Activated naive CD8-positive, alpha-beta T cell treated with anti-CD3 and anti-CD28 coated beads, Interleukin-2, amount 10 ng/mL, durations not matched to agents 7 days and 5 days (primary cell): ENCODE measurements at regions not wholly inside any gene's neighbourhood (a gene's known extent, or its start where the extent isn't known, plus 50 kb on each side); places are given as distances from the start of the nearest gene placed in this dataset.
"Not testable (repeated sequence)": the region's sequence is repeated elsewhere in the genome, so short reads cannot be mapped to it uniquely, and the experiment has no call there.

Experiments used
- ATAC-seq: fragments of 150-1000 bp; cut with Tn5 transposase; one replicate; pipeline ENCODE4 v1.10.0; 2021; ENCODE audit warnings: low read depth, moderate library complexity
- POLR2A ChIA-PET: fragments of 350-600 bp; sonication (Branson Sonifier 250); formaldehyde crosslinking; loops from one replicate; lab custom pipeline; 2021; ENCODE audit warnings: antibody characterized with exemption; lab: Charles Lee
- DNase-seq: peaks from one replicate; pipeline ENCODE4 v3.0.0; 2021
- H3K27ac Mint-ChIP-seq: one replicate; pipeline ENCODE4 v1.8.0; 2022; ENCODE audit warnings: mild to moderate bottlenecking, mixed read lengths
- H3K27me3 Mint-ChIP-seq: one replicate; pipeline ENCODE4 v1.8.0; 2022; ENCODE audit warnings: mild to moderate bottlenecking, moderate library complexity, mixed read lengths
- H3K36me3 Mint-ChIP-seq: one replicate; pipeline ENCODE4 v1.8.0; 2021; ENCODE audit warnings: mild to moderate bottlenecking, mixed read lengths
- H3K4me1 Mint-ChIP-seq: one replicate; pipeline ENCODE4 v1.8.0; 2021; ENCODE audit warnings: mixed read lengths
- H3K4me3 Mint-ChIP-seq: one replicate; pipeline ENCODE4 v1.8.0; 2022; ENCODE audit warnings: mild to moderate bottlenecking, moderate library complexity, mixed read lengths
- H3K9me3 Mint-ChIP-seq: one replicate; pipeline ENCODE4 v1.8.0; 2021; ENCODE audit warnings: mixed read lengths

- no peak for DNase-seq
- Mint-ChIP-seq H3K9me3 (peaks cover 2% of the 10 kb centered on the region), H3K27ac (no peak overlapping the region), H3K36me3 (no peaks in the 10 kb centered on the region), H3K4me3 (no peak overlapping the region), H3K27me3 (no peaks in the 10 kb centered on the region), H3K4me1 (no peaks in the 10 kb centered on the region)
- POLR2A ChIA-PET: no interaction called here
- ATAC-seq: no peak
These were observed 367.7 kb upstream of the DPYD start for GRCh38 chr1:98288494-98288893.

DNA sequence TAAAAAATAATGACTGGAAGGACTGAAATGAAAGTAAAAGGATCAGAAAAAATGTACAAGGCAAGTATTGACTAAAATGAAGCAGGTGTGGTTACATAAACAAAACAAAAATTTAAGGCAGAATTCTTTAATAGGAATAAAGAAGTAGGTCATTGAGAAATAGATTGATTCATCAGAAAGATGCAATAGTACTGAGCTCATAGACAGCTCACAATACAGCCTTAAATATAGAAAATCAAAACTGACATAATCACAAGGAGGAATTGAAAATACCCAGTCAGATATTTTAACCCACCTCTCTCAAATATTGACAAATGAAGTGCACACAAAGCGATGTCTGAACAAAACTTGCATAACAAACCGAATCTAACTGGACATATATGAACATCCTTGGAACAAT, 366.8 kb upstream of the DPYD start:
- POLR2A ChIA-PET: no interaction called here
- Mint-ChIP-seq H3K36me3 (no peaks in the 10 kb centered on the region), H3K4me3 (no peak overlapping the region), H3K9me3 (peaks cover 2% of the 10 kb centered on the region), H3K27me3 (no peaks in the 10 kb centered on the region), H3K27ac (no peak overlapping the region), H3K4me1 (no peaks in the 10 kb centered on the region)
- no peak for DNase-seq
- no peak for ATAC-seq

DNA sequence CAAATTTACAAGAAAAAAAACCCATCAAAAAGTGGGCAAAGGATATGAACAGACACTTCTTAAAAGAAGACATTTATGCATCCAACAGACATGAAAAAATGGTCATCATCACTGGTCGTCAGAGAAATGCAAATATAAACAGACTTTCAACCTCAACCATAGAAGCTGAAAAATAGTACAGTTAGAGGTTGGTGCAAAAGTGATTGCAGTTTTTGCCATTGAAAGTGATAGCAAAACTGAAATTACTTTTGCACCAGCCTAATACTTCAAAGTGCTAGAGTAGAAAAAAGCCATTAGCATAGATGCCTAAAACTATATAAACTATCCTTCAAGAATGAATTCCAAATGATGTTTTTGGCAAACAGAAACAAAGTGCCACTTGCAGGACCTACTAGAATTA, 365.8 kb upstream of the DPYD start:
- Mint-ChIP-seq H3K36me3 (no peaks in the 10 kb centered on the region), H3K4me3 (no peak overlapping the region), H3K27me3 (no peaks in the 10 kb centered on the region), H3K9me3 (peaks cover 2% of the 10 kb centered on the region), H3K4me1 (no peaks in the 10 kb centered on the region), H3K27ac (no peak overlapping the region)
- ATAC-seq (no peak), DNase-seq (no peak)
- POLR2A ChIA-PET: no interaction called here

GRCh38 chr1:98285286-98285685, 364.5 kb upstream of the DPYD start:
- H3K27me3 Mint-ChIP-seq, H3K4me1 Mint-ChIP-seq, POLR2A ChIA-PET, H3K4me3 Mint-ChIP-seq, H3K27ac Mint-ChIP-seq, H3K9me3 Mint-ChIP-seq, DNase-seq, H3K36me3 Mint-ChIP-seq, ATAC-seq: not testable (repeated sequence)

DNA sequence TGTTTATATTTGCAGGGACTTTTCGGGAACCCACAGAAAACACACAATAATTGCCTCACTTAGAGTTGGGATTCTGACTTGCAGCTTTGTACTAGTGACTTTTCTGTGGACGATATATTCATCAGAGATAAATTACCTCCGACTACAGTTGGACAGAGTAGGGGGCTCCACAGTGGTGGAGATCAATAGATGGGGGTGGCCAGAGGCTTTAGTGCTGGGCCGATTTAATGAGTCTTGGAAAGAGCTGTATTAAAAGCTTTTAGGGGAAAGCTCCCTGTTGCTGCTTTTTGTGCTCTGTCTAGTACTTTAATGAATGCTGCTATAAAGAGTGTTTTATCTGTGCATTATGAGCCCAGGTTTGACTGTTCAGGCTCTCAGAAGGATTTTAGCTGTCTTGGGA, 359.2 kb upstream of the DPYD start:
- Mint-ChIP-seq H3K9me3 (no peaks in the 10 kb centered on the region), H3K27ac (no peak overlapping the region), H3K27me3 (no peaks in the 10 kb centered on the region), H3K4me1 (no peaks in the 10 kb centered on the region), H3K4me3 (no peak overlapping the region), H3K36me3 (no peaks in the 10 kb centered on the region)
- no peak for ATAC-seq
- POLR2A ChIA-PET: no interaction called here
- DNase-seq: no peak

DNA sequence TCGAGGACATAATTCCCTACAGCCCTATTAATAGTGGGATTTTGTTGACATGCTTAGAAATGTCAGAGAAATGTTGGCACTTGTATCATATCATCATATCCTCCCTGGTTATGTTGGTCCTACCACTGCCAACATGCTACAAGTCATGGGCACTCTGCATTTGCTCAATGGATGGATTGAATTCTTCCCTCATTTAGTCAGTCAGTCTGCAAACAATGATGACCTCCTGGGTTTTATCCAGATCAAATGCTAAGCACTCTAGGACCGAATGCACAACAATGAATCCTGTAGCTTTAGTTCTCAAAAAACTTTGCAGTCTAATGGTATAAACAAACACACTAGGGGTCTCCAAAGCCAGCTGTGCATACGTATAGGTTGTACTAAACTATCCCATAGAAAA, 357.2 kb upstream of the DPYD start:
- ATAC-seq: no peak
- Mint-ChIP-seq H3K9me3 (no peaks in the 10 kb centered on the region), H3K36me3 (no peaks in the 10 kb centered on the region), H3K27me3 (no peaks in the 10 kb centered on the region), H3K4me1 (no peaks in the 10 kb centered on the region), H3K27ac (no peak overlapping the region), H3K4me3 (no peak overlapping the region)
- DNase-seq: no peak
- POLR2A ChIA-PET: no interaction called here

GRCh38 chr1:98277118-98277517, 356.3 kb upstream of the DPYD start:
- H3K9me3 Mint-ChIP-seq: no peaks in the 10 kb centered on the region
- no peak for ATAC-seq
- H3K36me3 Mint-ChIP-seq: no peaks in the 10 kb centered on the region
- no peaks in the 10 kb centered on the region for H3K4me1 Mint-ChIP-seq
- DNase-seq: no peak
- POLR2A ChIA-PET: no interaction called here
- no peak overlapping the region for H3K4me3 Mint-ChIP-seq
- H3K27me3 Mint-ChIP-seq: no peaks in the 10 kb centered on the region
- H3K27ac Mint-ChIP-seq: no peak overlapping the region

DNA sequence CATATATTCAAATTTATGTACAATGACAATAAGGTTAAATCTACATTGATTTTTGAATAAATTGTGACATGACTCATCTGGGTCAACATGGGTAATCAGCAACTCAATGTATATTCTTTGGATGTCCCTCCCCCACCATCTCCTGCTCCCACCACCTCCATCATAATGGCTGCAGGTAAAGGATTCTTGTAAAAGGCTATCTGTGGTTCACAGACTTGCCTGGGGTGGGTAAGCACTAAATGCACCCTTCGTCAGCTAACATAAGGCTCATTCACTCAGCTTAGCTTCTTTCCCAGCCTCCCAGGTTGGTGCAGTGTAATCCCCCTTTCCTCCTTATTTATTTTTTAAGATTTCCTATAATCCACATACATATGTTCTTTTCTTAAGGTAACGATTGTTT, 355.7 kb upstream of the DPYD start:
- Mint-ChIP-seq H3K9me3 (no peaks in the 10 kb centered on the region), H3K27ac (no peak overlapping the region), H3K36me3 (no peaks in the 10 kb centered on the region), H3K27me3 (no peaks in the 10 kb centered on the region), H3K4me1 (no peaks in the 10 kb centered on the region), H3K4me3 (no peak overlapping the region)
- POLR2A ChIA-PET: no interaction called here
- DNase-seq (no peak), ATAC-seq (no peak)

GRCh38 chr1:98268316-98268715, 347.5 kb upstream of the DPYD start:
- H3K27me3 Mint-ChIP-seq: no peaks in the 10 kb centered on the region
- H3K27ac Mint-ChIP-seq: no peak overlapping the region
- no peaks in the 10 kb centered on the region for H3K36me3 Mint-ChIP-seq
- no peaks in the 10 kb centered on the region for H3K4me1 Mint-ChIP-seq
- POLR2A ChIA-PET: no interaction called here
- ATAC-seq (no peak), DNase-seq (no peak)
- no peaks in the 10 kb centered on the region for H3K9me3 Mint-ChIP-seq
- H3K4me3 Mint-ChIP-seq: no peak overlapping the region

DNA sequence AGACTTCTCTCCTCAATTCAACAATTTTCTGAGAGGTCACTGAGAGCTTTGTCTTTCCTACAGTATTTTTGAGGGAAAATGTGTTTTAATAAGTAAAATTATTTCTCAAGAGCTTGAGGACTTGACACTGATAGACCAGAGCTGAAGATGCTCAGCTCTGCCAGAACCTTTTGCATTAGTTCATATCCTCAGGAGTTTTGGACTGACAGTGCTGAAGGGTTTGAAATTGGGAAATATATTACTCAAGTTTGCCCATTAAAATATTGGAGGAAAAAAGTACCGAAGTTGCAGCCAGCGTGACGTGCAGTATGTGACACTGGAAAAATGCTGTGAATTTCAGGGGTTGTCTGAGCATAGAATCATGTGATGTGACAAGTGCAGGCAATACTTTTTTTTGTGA, 346.6 kb upstream of the DPYD start:
- no peak overlapping the region for H3K27ac Mint-ChIP-seq
- H3K4me1 Mint-ChIP-seq: no peaks in the 10 kb centered on the region
- H3K4me3 Mint-ChIP-seq: no peak overlapping the region
- POLR2A ChIA-PET: no interaction called here
- ATAC-seq (no peak), DNase-seq (no peak)
- no peaks in the 10 kb centered on the region for H3K27me3 Mint-ChIP-seq
- H3K9me3 Mint-ChIP-seq: no peaks in the 10 kb centered on the region
- no peaks in the 10 kb centered on the region for H3K36me3 Mint-ChIP-seq

DNA sequence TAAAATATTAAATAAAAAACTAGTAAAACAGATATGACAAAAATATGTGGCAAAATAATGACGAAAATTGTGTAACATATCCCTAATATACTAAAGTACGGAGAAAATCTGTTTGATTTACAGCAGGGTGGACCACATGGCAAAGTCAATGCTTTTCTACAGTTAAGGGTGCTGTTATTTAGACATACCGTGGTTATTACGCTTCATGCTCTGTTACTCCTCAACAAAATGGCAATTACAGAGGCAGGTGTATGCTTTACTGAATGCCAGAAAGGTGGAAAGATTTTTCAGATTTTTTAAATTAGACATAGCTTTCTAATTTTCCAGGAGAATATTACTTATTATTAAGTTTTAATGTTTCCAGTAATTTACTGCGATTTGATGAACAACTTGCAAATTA, 343.9 kb upstream of the DPYD start:
- DNase-seq: no peak
- H3K27ac Mint-ChIP-seq: no peak overlapping the region
- no peaks in the 10 kb centered on the region for H3K4me1 Mint-ChIP-seq
- ATAC-seq: no peak
- no peak overlapping the region for H3K4me3 Mint-ChIP-seq
- H3K36me3 Mint-ChIP-seq: no peaks in the 10 kb centered on the region
- no peaks in the 10 kb centered on the region for H3K27me3 Mint-ChIP-seq
- POLR2A ChIA-PET: no interaction called here
- no peaks in the 10 kb centered on the region for H3K9me3 Mint-ChIP-seq

GRCh38 chr1:98260839-98261238, 340.0 kb upstream of the DPYD start:
- no peaks in the 10 kb centered on the region for H3K27me3 Mint-ChIP-seq
- no peak overlapping the region for H3K4me3 Mint-ChIP-seq
- DNase-seq (no peak), ATAC-seq (no peak)
- POLR2A ChIA-PET: no interaction called here
- H3K9me3 Mint-ChIP-seq: no peaks in the 10 kb centered on the region
- H3K36me3 Mint-ChIP-seq: no peaks in the 10 kb centered on the region
- H3K27ac Mint-ChIP-seq: no peak overlapping the region
- H3K4me1 Mint-ChIP-seq: no peaks in the 10 kb centered on the region

DNA sequence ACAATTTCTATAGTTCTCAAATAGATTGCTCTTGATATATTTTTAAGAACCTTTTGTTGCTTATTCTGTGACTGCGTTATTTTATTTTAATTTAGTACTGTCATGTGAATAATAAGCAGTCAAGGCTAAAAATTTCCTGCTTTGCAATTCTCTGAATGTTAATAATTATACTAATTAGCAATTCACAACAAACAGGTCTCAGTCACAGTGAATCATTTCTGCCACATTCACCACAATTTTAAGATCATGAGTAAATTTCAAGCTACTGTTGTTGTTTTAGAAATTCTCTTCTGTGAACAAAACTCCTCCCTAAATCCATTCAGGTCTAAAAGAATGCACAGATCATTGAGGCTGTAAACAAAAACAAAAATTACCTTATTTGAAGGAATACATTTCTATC, 339.6 kb upstream of the DPYD start:
- Mint-ChIP-seq H3K9me3 (no peaks in the 10 kb centered on the region), H3K27ac (no peak overlapping the region), H3K4me3 (no peak overlapping the region), H3K27me3 (no peaks in the 10 kb centered on the region), H3K4me1 (no peaks in the 10 kb centered on the region), H3K36me3 (no peaks in the 10 kb centered on the region)
- ATAC-seq (no peak), DNase-seq (no peak)
- POLR2A ChIA-PET: no interaction called here

GRCh38 chr1:98256700-98257099, 335.9 kb upstream of the DPYD start:
- no peaks in the 10 kb centered on the region for H3K27me3 Mint-ChIP-seq
- H3K4me1 Mint-ChIP-seq: no peaks in the 10 kb centered on the region
- no peaks in the 10 kb centered on the region for H3K36me3 Mint-ChIP-seq
- ATAC-seq (no peak), DNase-seq (no peak)
- H3K9me3 Mint-ChIP-seq: no peaks in the 10 kb centered on the region
- POLR2A ChIA-PET: no interaction called here
- H3K4me3 Mint-ChIP-seq: no peak overlapping the region
- H3K27ac Mint-ChIP-seq: no peak overlapping the region

DNA sequence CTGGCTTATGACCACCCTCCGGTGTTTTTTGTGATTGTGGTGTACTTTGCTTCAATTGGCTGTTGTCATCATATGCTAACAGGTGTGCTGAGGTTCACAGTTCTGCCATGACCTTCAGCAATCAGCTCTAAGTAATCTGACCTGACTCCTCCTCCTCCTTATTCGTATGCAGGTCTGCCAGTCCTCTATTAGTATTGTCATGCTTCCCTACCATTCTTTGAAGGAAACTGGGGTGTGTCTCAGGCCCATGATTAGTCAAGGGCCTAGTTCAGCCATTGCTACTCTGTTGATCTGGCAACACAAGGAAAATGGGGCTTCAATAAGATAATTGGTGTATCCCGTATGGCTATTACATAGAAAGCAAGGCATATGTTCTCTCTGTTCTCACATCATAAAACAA, 332.3 kb upstream of the DPYD start:
- Mint-ChIP-seq H3K36me3 (no peaks in the 10 kb centered on the region), H3K9me3 (no peaks in the 10 kb centered on the region), H3K27me3 (peaks cover 2% of the 10 kb centered on the region), H3K4me1 (no peaks in the 10 kb centered on the region), H3K27ac (no peak overlapping the region), H3K4me3 (no peak overlapping the region)
- ATAC-seq (no peak), DNase-seq (no peak)
- POLR2A ChIA-PET: no interaction called here
